Mammary epithelial cell (primary cell): ENCODE measurements at regions not wholly inside any gene's neighbourhood (a gene's known extent, or its start where the extent isn't known, plus 50 kb on each side); places are given as distances from the start of the nearest gene placed in this dataset.

Source experiments
- EZH2 ChIP-seq: IDR thresholded peaks from 2 replicates; pipeline ENCODE4 v1.6.1; 2012; ENCODE audit warnings: low read length, inconsistent platforms, borderline replicate concordance
- TF ChIP-seq, protein P1 (sequence below), 2 donors: IDR thresholded peaks in 1 of 2; conservative IDR thresholded peaks in 1 of 2; 2 replicates each; pipeline ENCODE4 v1.5.1; 2011 to 2012; ENCODE audit warnings: inconsistent platforms in 2 of 2, low read length in 2 of 2, mild to moderate bottlenecking in 2 of 2, control low read depth in 1 of 2, low read depth in 1 of 2; ENCODE audit not compliant: insufficient read depth in 1 of 2; ENCODE audit errors: extremely low read depth in 1 of 2

DNA sequence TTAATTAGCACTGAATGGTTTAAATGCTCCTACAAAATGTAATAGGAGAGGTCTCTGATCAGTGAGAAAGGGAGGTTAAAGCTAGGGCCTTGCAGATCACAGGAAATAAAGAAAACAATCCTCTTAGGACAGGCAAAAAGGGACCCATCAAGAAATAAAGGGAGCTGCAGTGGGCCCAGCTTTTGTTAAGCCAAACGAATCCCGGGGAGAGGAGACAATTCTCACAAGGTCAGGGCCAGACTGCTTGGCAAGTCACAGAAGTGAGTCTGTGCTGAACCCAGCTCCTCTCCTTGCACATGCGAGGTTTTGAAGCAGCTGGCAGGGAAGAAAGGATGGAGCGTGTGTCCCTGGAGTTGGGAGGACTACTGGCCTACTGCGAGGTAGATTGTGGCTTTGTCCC lies 285.8 kb downstream of the COG6 start:
- TF ChIP-seq, protein P1, sequence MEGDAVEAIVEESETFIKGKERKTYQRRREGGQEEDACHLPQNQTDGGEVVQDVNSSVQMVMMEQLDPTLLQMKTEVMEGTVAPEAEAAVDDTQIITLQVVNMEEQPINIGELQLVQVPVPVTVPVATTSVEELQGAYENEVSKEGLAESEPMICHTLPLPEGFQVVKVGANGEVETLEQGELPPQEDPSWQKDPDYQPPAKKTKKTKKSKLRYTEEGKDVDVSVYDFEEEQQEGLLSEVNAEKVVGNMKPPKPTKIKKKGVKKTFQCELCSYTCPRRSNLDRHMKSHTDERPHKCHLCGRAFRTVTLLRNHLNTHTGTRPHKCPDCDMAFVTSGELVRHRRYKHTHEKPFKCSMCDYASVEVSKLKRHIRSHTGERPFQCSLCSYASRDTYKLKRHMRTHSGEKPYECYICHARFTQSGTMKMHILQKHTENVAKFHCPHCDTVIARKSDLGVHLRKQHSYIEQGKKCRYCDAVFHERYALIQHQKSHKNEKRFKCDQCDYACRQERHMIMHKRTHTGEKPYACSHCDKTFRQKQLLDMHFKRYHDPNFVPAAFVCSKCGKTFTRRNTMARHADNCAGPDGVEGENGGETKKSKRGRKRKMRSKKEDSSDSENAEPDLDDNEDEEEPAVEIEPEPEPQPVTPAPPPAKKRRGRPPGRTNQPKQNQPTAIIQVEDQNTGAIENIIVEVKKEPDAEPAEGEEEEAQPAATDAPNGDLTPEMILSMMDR (conservative IDR thresholded peaks at IDR 0.05 in 1 of 2, IDR thresholded peaks at IDR 0.05 in 1 of 2; ENCODE audit: extremely low read depth in 1 of 2, insufficient read depth in 1 of 2, low read depth in 1 of 2, low read length in 2 of 2), result no peak
- no peak for TF ChIP-seq EZH2
